Thyroid gland (tissue), 4 donors: ENCODE measurements at regions not wholly inside any gene's neighbourhood (a gene's known extent, or its start where the extent isn't known, plus 50 kb on each side); places are given as distances from the start of the nearest gene placed in this dataset.

Source experiments
- DNase-seq, 2 donors: peaks; one replicate each; pipeline ENCODE4 v3.0.0-alpha.2; 2019
- H3K27ac ChIP-seq, 3 donors: fragments of 200-600 bp; sonication (generic); 1 replicate in 2 of 3; 2 replicates in 1 of 3; pipeline ENCODE4 v1.5.1; 2016 to 2019; ENCODE audit warnings: mild to moderate bottlenecking in 1 of 3, moderate library complexity in 1 of 3
- H3K27me3 ChIP-seq: fragments of 200-600 bp; sonication (generic); one replicate; pipeline ENCODE4 v1.5.1; 2019
- H3K36me3 ChIP-seq, 2 donors: fragments of 200-600 bp; sonication (generic); one replicate each; pipeline ENCODE4 v1.5.1; 2016 to 2019
- H3K4me1 ChIP-seq, 2 donors: fragments of 200-600 bp; sonication (generic); one replicate each; pipeline ENCODE4 v1.5.1; 2017 to 2019
- H3K4me3 ChIP-seq, 3 donors: fragments of 200-600 bp; sonication (generic); replicated peaks in 1 of 3; 1 replicate in 2 of 3; 2 replicates in 1 of 3; pipeline ENCODE4 v1.5.1; 2016; ENCODE audit warnings: mild to moderate bottlenecking in 1 of 3
- H3K9me3 ChIP-seq: fragments of 200-600 bp; sonication (generic); one replicate; pipeline ENCODE4 v1.5.1; 2017
- POLR2A ChIP-seq, 2 donors: fragments of 450-650 bp; IDR thresholded peaks; one replicate each; pipeline ENCODE4 v1.6.1; 2017; ENCODE audit warnings: antibody characterized with exemption in 2 of 2, mild to moderate bottlenecking in 2 of 2, moderate library complexity in 1 of 2
- WGBS, 2 donors: methylation state at CpG; one replicate each; pipeline ENCODE4 v1.1.5; 2017; 5-methylcytosine and 5-hydroxymethylcytosine counted together
- intact Hi-C: fragments of 100-400 bp; cut with DNase I; formaldehyde crosslinking; loops from one replicate; pipeline ENCODE4 v1.15.1; 2023
- TF ChIP-seq, protein P1 (sequence below), 6 experiments: fragments of 200-600 bp in 3 of 6; fragments of 450-650 bp in 3 of 6; sonication (generic) in 3 of 6; IDR thresholded peaks; one replicate each; pipeline ENCODE4 v1.5.1; 2016 to 2019; ENCODE audit warnings: antibody characterized with exemption in 6 of 6, mild to moderate bottlenecking in 2 of 6, inconsistent platforms in 1 of 6, moderate library complexity in 1 of 6

- Histone ChIP-seq H3K27ac (no peak overlapping the region), H3K4me1 (no peaks in the 10 kb centered on the region), H3K36me3 (no peaks in the 10 kb centered on the region), H3K27me3 (no peaks in the 10 kb centered on the region), H3K4me3 (no peak overlapping the region), H3K9me3 (no peaks in the 10 kb centered on the region)
- intact Hi-C loops = no loop called here
- 94 to 96% methylated on average over 1 of the region's 1 CpG for WGBS, 2 donors
- no peak for DNase-seq
- TF ChIP-seq, protein P1, sequence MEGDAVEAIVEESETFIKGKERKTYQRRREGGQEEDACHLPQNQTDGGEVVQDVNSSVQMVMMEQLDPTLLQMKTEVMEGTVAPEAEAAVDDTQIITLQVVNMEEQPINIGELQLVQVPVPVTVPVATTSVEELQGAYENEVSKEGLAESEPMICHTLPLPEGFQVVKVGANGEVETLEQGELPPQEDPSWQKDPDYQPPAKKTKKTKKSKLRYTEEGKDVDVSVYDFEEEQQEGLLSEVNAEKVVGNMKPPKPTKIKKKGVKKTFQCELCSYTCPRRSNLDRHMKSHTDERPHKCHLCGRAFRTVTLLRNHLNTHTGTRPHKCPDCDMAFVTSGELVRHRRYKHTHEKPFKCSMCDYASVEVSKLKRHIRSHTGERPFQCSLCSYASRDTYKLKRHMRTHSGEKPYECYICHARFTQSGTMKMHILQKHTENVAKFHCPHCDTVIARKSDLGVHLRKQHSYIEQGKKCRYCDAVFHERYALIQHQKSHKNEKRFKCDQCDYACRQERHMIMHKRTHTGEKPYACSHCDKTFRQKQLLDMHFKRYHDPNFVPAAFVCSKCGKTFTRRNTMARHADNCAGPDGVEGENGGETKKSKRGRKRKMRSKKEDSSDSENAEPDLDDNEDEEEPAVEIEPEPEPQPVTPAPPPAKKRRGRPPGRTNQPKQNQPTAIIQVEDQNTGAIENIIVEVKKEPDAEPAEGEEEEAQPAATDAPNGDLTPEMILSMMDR (IDR thresholded peaks at IDR 0.05) = no peak
- TF ChIP-seq POLR2A (IDR thresholded peaks at IDR 0.05) = no peak
These were observed 479.4 kb downstream of the ARL4A start for GRCh38 chr7:13166801-13167200.

DNA sequence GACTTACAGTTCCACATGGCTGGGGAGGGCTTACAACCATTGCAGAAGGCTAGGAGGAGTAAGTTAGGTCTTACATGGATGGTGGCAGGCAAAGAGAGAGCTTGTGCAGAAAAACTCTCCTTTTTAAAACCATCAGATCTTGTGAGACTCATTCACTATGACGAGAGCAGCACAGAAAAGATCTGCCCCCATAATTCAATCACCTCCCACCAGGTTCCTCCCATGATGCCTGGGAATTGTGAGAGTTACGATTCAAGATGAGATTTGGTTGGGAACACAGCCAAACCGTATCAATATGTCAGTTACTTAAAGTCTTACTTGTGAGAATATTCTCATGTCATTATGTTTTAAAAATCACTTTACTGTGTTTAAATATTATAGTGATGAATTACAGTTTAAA lies 481.9 kb downstream of the ARL4A start:
- DNase-seq = no peak
- WGBS, 2 donors = 84% methylated on average over 3 of the region's 3 CpGs
- intact Hi-C loops = no loop called here
- H3K4me1 ChIP-seq = no peaks in the 10 kb centered on the region
- no peaks in the 10 kb centered on the region for H3K27me3 ChIP-seq
- no peak overlapping the region for H3K27ac ChIP-seq
- TF ChIP-seq, protein P1 (IDR thresholded peaks at IDR 0.05) = no peak
- no peak for TF ChIP-seq POLR2A (IDR thresholded peaks at IDR 0.05)
- H3K36me3 ChIP-seq = no peaks in the 10 kb centered on the region
- no peaks in the 10 kb centered on the region for H3K9me3 ChIP-seq
- H3K4me3 ChIP-seq = no peak overlapping the region

DNA sequence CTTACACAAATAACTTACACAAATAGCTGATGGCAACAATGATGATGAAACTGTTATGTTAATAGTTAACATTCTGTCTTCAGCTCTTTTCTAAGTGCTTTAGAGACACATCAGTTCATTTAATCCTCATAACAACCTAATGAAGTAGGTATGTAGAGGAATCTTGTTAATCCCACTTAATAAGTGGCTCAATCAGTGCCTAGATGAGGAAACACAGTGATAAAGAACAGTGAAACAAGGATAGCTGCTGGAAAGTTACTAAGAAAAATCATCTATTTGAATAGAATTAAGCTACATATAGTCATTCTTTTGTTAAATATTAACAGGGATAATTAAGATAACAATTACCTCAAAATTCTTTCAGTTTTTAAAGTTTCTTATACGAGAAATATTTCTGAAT lies 487.6 kb downstream of the ARL4A start:
- no peak for DNase-seq
- H3K4me3 ChIP-seq = no peak overlapping the region
- intact Hi-C loops = no loop called here
- 92 to 93% methylated on average over 1 of the region's 1 CpG for WGBS, 2 donors
- no peaks in the 10 kb centered on the region for H3K4me1 ChIP-seq
- H3K9me3 ChIP-seq = no peaks in the 10 kb centered on the region
- TF ChIP-seq, protein P1 (IDR thresholded peaks at IDR 0.05) = no peak
- no peak for TF ChIP-seq POLR2A (IDR thresholded peaks at IDR 0.05)
- no peaks in the 10 kb centered on the region for H3K36me3 ChIP-seq
- no peaks in the 10 kb centered on the region for H3K27me3 ChIP-seq
- no peak overlapping the region for H3K27ac ChIP-seq

GRCh38 chr7:13179011-13179582 lies 491.7 kb downstream of the ARL4A start:
- no peak overlapping the region for H3K4me3 ChIP-seq
- H3K27me3 ChIP-seq = no peaks in the 10 kb centered on the region
- H3K4me1 ChIP-seq = no peaks in the 10 kb centered on the region
- no peaks in the 10 kb centered on the region for H3K36me3 ChIP-seq
- intact Hi-C loops = no loop called here
- no peak for TF ChIP-seq POLR2A (IDR thresholded peaks at IDR 0.05)
- TF ChIP-seq, protein P1 (IDR thresholded peaks at IDR 0.05) = no peak
- no peak for DNase-seq
- H3K9me3 ChIP-seq = no peaks in the 10 kb centered on the region
- 81 to 86% methylated on average over 5 of the region's 5 CpGs for WGBS, 2 donors
- no peak overlapping the region for H3K27ac ChIP-seq

- no peak for TF ChIP-seq POLR2A (IDR thresholded peaks at IDR 0.05)
- WGBS, 2 donors = 68 to 71% methylated on average over 5 of the region's 5 CpGs
- Histone ChIP-seq H3K27me3 (no peaks in the 10 kb centered on the region), H3K27ac (no peak overlapping the region), H3K4me3 (no peak overlapping the region), H3K9me3 (no peaks in the 10 kb centered on the region), H3K4me1 (no peaks in the 10 kb centered on the region), H3K36me3 (no peaks in the 10 kb centered on the region)
- no peak for DNase-seq
- intact Hi-C loops = no loop called here
These were observed 492.5 kb downstream of the ARL4A start for GRCh38 chr7:13179775-13180523.
